ENCODE measurements at regions not wholly inside any gene's neighbourhood (a gene's known extent, or its start where the extent isn't known, plus 50 kb on each side); places are given as distances from the start of the nearest gene placed in this dataset.
"Not testable (repeated sequence)": the region's sequence is repeated elsewhere in the genome, so short reads cannot be mapped to it uniquely, and the experiment has no call there.

DNA sequence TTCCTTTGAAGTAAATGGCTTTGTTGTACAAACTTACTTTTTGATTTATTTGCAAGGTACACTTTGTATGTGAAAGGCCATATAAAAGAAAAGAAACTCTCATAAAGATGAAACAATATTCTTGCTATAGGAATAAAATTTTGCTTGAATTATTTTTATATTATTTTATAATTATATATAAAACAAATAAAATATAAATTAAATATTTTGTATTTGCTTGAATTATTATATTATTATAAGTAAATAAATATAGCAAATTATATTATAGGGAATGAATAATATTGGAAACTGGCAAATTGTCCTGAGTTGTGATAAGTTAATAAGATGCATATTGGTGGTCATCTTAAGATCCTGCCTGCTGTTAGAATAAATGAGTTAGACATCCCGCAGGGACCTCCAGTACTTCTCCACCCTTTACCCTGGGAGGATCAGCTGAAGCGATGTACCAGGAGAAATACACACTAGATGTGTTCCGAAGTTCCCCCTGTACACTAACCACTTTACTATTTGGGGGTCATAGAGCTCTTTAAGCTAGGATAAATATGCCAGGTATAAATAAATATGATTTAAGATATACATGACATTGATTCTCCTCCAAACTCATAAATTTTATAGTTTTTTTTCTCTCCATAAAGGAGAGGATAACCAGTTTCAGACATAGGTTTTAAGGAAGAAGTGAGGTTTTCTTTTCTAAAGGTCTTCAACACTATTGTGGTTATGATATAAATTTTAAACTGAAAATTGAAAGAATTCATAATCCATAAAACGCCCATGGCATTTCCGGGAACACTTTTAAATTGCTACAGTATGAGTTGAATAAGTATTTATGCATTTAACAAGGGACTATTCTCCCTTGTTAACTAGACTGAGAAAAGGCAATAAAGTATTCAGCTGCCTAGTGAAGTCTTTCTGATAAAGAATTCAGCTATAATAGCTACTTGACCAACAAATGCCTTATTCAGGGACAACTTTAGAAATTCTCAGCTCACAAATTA lies 486.3 kb upstream of the MARCKS start:
- no peak for DNase-seq

DNA sequence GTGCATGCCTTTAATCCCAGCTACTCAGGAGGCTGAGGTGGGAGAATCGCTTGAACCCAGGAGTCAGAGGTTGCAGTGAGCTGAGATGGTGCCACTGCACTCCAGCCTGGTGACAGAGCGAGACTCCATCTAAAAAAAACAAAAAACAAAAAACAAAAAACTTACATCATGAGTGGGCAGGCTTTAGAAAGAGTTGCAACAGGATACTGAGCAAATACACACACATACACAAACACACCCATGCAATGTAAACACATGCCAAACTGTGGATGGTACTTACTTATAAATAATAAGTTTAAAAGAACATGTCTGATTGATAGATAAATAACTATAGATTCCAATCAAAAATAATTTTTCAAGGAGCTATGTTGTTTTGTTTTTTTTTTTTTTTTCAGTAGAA lies 481.7 kb upstream of the MARCKS start:
- H3K4me1 ChIP-seq, H3K27me3 ChIP-seq, H3K4me3 ChIP-seq, H3K27ac ChIP-seq, DNase-seq, H3K9me3 ChIP-seq, H3K36me3 ChIP-seq: not testable (repeated sequence)

More for the DNA sequence above, 486.3 kb upstream of the MARCKS start:
- H3K4me3 ChIP-seq = no peak overlapping the region
- H3K9me3 ChIP-seq = no peaks in the 10 kb centered on the region
- TF ChIP-seq, protein P1, sequence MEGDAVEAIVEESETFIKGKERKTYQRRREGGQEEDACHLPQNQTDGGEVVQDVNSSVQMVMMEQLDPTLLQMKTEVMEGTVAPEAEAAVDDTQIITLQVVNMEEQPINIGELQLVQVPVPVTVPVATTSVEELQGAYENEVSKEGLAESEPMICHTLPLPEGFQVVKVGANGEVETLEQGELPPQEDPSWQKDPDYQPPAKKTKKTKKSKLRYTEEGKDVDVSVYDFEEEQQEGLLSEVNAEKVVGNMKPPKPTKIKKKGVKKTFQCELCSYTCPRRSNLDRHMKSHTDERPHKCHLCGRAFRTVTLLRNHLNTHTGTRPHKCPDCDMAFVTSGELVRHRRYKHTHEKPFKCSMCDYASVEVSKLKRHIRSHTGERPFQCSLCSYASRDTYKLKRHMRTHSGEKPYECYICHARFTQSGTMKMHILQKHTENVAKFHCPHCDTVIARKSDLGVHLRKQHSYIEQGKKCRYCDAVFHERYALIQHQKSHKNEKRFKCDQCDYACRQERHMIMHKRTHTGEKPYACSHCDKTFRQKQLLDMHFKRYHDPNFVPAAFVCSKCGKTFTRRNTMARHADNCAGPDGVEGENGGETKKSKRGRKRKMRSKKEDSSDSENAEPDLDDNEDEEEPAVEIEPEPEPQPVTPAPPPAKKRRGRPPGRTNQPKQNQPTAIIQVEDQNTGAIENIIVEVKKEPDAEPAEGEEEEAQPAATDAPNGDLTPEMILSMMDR (IDR thresholded peaks at IDR 0.05) = no peak
- TF ChIP-seq POLR2A (IDR thresholded peaks at IDR 0.05) = no peak
- no peaks in the 10 kb centered on the region for H3K27me3 ChIP-seq
- no peak overlapping the region for H3K27ac ChIP-seq
- H3K4me1 ChIP-seq = no peaks in the 10 kb centered on the region
- H3K36me3 ChIP-seq = no peaks in the 10 kb centered on the region

DNA sequence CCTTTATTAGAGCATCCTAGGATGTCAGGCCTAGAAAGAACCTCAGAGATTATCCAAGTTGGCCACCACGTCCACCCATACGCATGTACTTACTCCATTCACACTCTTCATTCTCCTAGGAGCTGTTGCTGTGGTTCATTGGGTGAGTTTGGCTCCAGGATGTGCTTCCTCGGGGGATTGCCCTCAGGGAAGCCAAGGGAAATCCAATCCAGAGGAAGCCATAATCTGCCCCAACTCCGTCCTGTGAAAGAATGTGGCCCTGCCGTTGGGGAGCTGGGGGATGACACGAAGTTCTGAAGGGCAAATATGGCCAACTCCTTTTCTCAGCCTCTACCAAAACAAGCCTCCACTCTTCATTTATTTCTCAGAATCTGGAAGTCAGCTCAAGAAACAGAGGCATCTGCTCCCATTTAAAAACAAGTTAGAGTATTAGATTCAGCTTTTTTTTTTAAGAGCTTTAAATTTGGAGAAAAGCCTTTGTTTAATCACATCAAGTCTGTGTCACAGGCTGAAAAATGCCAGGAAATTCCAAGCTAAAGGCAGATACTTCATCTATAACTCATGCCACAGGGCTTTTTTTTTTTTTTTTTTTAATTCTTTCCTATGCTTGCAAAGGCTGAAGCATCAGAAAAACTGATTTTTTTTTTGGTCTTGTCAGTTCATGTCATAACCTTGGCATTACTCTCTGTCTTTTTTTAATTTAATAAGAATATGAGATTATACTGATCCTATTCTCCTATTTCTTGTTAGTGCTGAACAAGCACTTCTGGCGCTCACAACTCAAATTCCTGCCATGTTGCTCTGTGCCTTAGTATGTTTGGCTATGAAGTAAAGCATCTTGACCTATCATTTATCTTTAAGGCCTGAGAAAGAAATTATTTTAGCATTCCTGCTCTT lies 480.9 kb upstream of the MARCKS start:
- no peaks in the 10 kb centered on the region for H3K4me1 ChIP-seq
- H3K27ac ChIP-seq = no peak overlapping the region
- no peaks in the 10 kb centered on the region for H3K9me3 ChIP-seq
- H3K4me3 ChIP-seq = no peak overlapping the region
- H3K36me3 ChIP-seq = no peaks in the 10 kb centered on the region
- no peak for TF ChIP-seq POLR2A (IDR thresholded peaks at IDR 0.05)
- no peak for DNase-seq
- no peaks in the 10 kb centered on the region for H3K27me3 ChIP-seq

DNA sequence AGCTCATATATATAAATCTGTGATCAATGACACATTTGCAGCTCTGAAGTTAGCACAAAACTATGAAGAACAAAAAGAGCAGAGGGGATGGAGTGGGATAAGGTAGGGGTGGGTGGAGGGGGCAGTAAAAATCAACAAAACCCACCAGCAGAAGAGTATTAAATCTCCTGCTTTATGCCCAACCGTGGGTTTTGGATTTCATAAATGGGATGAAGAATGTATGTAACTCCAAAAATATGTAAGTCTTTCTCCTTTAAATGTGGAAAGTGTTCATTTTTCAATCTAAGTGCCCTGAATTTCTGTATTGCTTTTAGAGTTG lies 480.3 kb upstream of the MARCKS start:
- Histone ChIP-seq H3K36me3 (no peaks in the 10 kb centered on the region), H3K4me3 (no peak overlapping the region), H3K4me1 (no peaks in the 10 kb centered on the region), H3K9me3 (no peaks in the 10 kb centered on the region), H3K27me3 (no peaks in the 10 kb centered on the region), H3K27ac (no peak overlapping the region)
- TF ChIP-seq, protein P1 (IDR thresholded peaks at IDR 0.05) = no peak
- TF ChIP-seq POLR2A (IDR thresholded peaks at IDR 0.05) = no peak
- no peak for DNase-seq

DNA sequence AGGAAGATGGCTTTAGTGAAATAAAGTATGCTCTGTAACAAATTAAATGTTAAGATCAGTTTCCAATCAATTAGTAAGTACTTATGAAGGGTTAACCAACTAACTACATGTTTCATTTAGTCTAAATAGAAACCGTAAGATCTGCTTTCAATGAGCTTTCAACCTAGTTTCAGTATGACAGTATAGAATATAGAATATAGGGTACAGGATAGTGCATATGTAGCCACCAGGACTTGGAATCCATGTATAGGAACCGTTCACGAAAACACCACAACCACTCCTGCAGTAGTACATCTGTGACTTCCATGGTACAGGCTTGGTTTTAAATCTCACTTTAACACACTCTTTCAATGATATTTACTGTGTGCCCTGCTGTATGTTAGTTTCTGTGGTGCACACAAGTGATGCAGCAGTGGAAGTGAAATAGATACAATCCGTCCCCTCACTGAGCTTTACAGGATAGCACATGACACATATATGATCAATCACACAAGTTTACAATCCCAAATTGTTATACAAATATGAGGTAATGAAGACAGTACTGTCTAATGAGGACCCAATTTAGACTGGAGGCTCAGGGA lies 479.7 kb upstream of the MARCKS start:
- TF ChIP-seq POLR2A (IDR thresholded peaks at IDR 0.05) = no peak
- TF ChIP-seq, protein P1 (IDR thresholded peaks at IDR 0.05) = no peak
- no peaks in the 10 kb centered on the region for H3K9me3 ChIP-seq
- no peaks in the 10 kb centered on the region for H3K4me1 ChIP-seq
- DNase-seq = no peak
- H3K4me3 ChIP-seq = no peak overlapping the region
- no peak overlapping the region for H3K27ac ChIP-seq
- no peaks in the 10 kb centered on the region for H3K27me3 ChIP-seq
- no peaks in the 10 kb centered on the region for H3K36me3 ChIP-seq

DNA sequence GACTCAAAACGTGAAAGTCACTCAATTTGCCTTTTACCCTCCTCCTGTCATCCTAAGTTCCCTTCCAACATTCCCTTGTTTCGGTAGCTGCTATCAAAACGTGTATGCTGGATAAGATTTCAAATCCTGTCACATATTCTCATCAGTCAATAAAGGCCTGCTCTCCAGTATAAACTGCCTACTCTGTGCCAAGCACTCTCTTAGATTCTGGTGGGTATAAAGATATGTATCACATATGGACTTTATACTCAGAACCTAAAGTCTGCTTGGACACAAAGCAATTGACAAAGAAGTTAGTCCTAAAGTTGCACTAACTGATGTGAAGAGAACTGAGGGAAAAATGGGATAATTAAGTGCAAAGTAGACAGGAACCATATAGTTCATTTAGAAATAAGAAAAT lies 476.6 kb upstream of the MARCKS start:
- Histone ChIP-seq H3K36me3 (no peaks in the 10 kb centered on the region), H3K4me1 (no peaks in the 10 kb centered on the region), H3K27me3 (no peaks in the 10 kb centered on the region), H3K4me3 (no peak overlapping the region), H3K9me3 (no peaks in the 10 kb centered on the region), H3K27ac (no peak overlapping the region)
- no peak for DNase-seq
- TF ChIP-seq, protein P1 (IDR thresholded peaks at IDR 0.05) = no peak
